ENCODE measurements at regions not wholly inside any gene's neighbourhood (a gene's known extent, or its start where the extent isn't known, plus 50 kb on each side); places are given as distances from the start of the nearest gene placed in this dataset.

DNA sequence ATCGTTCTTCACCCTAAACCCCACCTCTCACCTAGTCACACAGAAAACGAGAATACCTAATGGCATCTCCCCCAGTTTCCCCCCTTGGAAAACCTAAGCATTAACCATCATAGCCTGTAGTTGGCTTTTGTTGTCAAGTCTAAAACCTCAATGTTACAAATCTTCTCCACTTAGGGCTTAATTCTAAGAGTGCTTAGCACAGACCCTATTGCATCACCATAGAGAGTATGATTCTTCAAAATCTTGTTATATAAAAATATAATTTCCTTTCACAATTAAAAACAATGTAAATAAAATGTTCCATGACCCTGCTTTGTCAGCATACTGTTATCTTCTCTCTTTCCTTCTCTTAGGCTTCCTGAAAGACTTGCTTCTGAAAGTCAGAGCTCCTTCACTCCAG is 263.2 kb upstream of the RGS18 start:
- no peak for DNase-seq

DNA sequence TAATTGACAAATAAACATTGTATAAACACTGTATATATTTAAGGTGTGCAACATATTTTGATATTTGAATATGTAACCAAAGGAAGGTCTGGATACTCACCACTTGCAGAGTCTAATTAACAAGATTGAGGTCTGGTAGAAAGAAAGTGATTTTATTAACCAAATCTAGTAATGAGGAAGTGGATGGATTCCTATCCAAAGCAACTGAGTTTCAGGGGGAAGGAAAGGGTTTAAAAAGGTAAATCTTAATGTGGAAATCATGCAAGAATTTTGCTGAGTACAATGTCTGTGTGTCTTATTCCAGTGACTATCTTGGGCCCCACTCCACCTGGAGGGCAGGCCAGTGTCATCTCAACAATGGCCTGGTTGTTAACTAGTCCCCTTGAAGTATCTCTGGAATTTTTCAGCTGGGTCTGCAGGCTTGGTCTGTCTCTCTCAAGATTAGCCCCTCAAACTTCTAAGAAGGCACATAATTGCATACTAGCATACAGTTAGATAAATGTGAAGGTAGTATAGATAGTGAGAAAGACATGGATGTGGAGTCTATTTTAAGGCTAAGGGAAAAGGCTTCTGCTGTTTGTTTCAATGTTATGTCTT is 262.7 kb upstream of the RGS18 start:
- DNase-seq = no peak

DNA sequence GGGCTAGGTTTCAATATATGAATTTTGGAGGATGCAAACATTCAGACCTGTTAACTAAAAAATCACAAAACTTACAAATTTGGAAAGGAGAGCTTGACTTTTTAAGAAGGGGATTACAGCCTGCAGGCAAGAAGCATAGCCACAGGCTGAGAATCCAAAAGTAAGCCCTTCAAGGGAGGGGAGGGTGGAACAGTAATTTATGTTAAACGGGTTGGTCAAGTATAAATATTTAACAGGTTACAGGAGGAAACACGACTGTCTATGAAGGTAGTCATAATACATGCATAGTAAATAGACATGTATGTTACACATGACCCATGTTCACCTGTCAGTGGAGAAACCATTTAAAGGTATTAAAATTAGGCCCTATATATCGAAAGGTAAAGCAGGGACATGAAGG is 261.1 kb upstream of the RGS18 start:
- no peak for DNase-seq

DNA sequence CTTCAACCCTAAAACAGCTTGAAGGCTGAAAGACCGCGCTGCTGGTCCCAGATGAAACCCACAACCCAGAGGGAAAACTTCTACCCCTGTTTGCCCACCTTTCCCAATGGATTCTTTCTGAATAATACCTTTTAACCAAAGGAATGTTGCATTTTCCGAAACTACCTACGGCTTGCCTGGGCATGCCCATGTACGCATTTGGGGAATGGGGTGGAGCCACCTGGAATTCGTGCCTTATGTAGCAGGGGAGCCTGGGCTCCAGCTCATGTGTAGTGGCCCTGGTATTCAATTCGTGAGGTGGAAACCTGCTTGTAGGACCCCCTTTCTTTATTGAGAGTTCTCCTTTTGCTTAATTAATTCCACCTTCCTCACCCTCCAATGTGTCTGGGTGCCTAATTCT is 256.6 kb upstream of the RGS18 start:
- no peak for DNase-seq

DNA sequence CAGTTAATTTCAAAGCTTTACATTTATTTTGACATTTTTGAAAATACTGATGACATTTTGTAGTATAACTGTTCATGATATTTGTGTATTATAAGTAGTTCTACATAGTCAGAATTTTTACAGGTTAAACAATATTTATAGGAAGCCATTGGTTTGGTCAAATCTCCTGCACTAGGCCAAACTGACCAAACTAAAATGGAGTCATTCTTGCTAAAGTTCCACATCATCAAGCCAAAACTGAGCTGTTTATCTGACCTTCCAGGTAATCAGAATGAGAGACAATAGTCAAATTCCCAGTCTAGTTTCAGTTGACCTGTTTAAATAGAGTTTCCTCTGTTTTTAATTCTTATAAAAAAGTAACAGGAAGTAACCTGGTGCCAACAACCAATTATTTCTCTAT is 253.3 kb upstream of the RGS18 start:
- DNase-seq = no peak

DNA sequence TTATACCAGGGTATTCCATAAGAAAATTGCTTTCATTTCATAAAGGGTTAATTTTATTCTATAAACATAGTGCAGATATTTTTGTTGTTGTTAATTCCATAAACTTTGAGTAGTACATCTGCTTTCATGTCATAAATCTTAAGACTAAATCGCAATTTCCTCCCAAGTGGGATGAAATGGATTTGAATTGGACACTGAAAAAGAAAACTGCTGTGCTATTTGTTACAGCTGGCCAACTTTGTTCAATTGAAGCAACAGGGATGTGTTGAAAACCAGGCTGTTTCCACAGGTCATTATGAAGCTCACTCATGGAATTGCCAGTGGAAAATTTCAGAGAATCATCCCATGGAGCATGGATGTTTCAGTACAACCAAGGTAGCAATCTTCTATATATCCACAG is 252.5 kb upstream of the RGS18 start:
- peak; percentile 70 for DNase-seq

DNA sequence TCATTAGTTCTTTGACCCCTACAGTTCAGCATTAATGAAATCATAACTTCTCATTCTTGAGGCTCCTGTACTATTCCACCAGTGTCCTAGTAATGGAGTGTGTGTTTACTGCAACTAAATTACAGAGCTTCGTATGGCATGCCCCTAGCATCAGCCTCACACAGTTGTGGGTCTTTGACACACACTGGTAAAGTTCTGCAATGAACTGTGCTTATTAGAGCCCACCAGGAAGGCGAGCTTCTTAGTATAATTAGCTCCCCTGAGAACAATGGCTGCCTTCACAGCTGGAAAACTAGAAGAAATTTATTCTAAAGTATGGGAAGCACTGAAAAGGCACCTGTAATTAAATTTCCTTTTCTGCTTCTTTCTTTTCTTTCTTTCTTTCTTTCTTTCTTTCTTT is 251.1 kb upstream of the RGS18 start:
- DNase-seq = no peak

DNA sequence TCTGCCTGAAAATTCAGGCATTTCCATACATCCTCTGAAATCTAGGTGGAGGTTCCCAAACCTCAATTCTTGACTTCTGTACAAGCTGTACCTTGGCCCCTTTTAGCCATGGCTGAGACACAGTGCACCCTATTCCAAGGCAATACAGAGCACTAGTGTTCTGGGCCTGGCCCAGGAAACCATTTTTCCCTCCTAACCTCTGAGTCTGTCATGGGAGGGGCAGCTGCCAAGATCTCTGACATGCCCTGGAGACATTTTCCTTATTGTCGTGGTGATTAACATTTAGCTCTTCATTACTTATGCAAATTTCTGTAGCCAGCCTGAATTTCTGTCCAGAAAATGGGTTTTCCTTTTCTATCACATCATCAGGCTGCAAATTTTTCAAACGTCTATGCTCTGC is 248.0 kb upstream of the RGS18 start:
- no peak for DNase-seq

DNA sequence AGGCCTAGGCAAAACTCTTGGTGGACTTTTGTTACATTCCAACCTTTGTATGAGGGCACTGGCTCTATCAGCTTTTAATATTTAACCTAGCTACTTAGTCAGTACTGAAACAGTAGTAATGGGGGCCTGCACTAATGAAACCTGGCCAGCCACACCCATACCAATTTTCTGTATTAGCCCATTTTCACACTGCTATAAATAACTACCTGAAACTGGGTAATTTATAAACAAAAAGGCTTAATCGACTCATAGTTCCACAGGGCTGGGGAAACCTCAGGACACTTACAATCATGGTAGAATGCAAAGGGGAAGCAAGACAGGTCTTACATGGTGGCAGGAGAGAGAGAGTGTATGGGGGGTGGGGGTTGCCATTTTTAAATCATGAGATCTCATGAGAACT is 245.7 kb upstream of the RGS18 start:
- DNase-seq = no peak

DNA sequence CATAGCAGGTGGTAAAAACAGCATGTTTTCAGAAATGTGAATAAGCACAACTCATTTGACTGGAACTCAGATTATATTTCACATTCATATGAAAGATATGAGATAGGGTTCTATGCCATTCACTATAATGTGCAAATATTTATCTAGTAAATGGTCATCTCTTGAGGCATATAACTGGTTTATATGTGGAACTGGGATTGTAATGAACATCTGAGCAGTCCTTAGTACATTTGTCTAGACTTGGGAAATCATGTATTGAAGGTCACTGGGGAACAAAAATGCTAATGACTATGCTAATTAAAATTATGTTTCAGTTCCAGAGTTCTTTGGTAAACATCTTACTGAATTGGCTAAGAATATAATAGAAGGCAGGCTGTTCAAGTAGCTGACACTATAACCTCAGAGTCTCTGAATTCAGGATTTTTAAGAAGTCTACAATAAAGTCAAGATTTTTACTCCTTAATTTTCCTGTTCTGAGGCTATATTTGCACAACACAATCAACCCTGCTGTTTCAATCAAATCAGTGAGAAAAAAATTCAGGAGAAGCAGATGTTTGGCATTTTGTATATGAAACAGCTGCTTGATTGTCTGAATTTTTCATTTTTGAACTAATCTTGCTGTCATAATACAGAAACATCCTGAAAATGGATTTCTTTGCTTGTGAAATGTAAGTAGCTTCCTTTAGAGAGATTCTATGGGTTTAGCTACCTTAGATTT is 244.8 kb upstream of the RGS18 start:
- DNase-seq = no peak

DNA sequence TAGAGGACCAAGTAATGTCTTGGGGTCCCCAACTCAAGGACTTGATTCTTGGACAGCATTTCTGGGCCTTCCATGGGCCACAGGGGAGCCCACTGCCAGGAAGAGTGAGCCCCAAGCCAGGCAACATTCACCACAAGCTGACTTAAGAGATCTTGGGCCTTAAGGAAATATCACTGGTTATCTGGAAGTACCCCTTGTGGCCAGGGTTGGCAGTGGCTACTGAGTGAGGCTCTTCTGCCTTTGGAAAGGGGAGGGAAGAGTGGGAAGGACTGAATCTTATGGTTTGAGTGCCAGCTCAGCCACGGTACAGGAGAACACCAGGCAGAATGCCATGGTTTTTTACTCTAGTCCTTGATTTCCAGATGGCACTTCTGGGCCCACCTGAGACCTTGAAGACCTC is 228.9 kb upstream of the RGS18 start:
- DNase-seq = no peak

DNA sequence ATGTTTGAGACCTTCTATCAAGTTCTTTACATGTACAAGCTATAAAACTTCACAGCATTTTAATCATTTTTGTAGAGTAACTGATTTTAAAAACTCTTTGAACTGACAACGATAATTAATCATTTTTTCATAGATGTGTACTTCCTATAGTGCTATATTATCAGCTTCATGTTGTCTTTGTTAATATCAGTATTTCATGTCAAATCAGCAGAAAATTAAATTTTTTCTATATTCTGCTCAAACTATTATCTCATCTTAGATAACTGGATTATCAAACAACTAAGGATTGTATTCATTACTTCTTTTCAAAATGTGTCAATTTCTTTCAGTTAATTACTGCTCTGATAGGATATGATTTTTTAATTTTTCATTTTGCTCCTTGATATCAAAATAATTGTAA is 214.6 kb upstream of the RGS18 start:
- DNase-seq = no peak

DNA sequence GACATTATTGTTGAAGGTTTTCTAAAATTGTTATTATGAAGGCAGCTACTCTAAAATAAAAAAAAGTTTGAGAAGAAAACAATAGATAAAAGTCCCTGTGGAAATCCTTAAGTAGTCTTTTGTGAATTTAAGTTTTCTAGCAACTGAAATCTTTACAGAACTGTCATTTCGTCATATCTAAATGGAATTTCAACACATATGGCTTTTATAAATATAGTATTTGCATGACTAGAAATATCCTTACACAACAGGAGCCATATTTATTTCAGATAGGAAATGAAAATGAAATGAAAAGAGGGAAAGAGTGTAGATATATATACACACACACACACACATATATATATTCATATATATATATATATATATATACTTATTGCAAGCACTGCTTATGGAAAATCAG is 204.7 kb upstream of the RGS18 start:
- DNase-seq = no peak

DNA sequence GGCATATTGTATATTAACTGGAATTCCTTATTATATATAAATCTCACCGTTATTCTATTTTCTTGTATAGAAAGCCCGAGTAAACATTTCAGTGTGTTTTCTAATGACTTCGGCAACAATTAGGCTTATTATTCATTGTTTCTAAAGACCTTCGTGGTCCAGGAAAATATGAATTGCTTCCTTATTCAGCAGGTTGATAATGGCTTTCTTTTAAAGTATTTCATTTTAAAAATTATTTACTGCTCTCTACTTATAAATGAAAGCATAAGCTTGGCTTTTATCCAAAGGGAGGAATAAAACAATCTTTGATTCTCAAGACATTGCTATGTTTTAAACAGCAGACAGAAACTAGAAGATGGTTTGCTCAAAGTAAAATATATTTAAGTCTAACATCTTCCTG is 198.4 kb upstream of the RGS18 start:
- no peak for DNase-seq

DNA sequence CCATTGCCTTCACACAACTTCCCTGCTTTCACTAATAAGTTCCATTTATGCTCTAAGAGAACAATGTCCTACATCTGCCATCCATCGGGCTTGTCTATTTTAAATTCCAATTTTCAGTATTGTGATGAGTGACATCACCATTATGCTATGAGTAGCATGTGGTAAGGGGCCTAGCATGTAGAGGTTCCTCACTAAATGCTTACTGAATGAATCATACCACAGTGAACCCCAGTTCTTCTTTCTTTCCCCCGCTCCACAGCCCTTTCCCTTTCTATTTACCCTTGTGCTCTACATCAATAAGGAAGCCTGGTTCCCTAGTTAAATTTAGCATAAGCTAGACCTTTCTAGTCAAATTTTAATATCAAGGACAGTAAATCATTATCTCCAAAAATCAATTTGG is 195.0 kb upstream of the RGS18 start:
- DNase-seq = no peak

DNA sequence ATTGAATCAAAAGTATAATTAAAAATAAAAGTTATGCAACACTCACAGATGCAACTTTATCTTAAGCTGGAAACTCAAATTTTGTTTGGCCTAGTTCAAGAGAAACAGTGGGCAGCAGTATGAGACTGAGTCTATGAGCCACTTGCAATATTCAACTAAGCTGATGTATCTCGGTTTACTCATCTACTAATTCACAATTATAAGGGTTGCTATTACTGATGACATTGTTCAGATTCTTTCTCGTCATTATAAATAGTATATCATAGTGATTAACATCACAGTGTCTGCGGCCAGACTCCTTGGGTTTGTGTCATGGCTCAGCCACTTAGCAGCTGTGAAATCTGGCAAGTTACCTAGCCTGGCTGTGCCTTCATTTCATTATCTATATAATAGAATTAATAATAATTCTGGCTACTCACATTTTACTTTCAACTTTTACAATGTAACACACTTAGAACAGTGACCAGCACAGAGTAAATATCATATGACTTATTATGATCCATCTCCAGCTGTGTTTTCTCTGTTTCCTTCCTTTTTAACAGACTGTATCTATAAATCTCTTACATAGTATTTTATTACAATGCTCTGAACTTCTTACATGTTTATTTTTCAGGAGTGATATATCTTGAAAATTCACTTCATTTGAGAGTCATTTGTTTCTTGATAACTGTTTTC is 194.3 kb upstream of the RGS18 start:
- DNase-seq = no peak

DNA sequence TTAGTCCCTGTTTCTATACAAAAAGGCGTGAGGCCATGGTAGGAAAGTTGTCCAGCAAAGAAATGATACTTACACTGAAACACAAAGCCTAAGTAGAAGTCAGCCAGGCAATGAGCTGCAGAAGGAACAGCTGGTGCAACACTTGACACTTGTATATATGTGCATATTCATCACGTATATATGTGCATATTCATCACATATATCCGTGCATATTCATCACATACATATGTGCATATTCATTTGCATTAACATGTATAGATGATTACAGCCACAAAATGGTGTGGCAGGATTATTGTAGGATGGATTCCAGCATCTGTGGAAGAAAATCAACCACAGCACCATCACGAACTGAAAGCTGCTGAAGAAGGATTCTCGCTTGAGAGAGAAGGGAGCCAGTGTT is 189.0 kb upstream of the RGS18 start:
- DNase-seq = no peak

DNA sequence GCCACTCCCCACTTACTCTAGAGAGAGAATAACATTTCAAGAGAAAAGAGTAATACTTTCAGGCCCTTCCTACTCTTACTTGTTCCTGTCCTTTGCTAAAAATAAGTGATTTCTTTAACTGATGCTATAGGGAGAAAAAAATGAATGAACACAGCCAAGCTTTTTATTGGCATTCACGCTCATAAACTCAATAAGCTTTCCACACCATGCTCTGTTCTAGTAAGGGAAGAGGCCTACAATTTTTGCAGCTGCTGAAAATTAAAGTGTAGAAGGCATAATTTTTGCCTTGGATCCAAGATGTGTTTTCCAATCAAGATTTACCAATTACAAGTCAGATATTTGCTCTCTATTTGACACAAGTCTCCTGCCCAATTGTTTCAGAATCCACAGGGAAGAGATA is 188.1 kb upstream of the RGS18 start:
- DNase-seq = peak; percentile 32

DNA sequence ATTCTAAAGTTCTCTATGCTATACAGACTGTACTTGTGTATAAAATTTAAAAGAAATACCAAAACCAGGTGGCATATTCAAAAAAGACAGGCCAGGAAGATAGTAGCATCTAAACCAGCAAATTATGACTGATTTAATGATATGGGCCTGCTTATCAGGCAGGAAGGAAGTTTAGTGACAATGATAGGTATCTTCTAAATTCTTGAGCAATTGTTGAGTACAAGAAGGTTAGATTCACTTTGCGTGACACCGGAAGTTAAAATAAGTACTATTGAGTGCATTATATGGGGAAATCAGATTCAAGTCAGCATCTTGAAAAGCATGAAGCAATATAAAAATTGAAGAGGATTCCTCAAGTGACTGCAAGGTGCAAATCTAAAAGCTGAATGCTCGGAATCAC is 186.8 kb upstream of the RGS18 start:
- DNase-seq = no peak

DNA sequence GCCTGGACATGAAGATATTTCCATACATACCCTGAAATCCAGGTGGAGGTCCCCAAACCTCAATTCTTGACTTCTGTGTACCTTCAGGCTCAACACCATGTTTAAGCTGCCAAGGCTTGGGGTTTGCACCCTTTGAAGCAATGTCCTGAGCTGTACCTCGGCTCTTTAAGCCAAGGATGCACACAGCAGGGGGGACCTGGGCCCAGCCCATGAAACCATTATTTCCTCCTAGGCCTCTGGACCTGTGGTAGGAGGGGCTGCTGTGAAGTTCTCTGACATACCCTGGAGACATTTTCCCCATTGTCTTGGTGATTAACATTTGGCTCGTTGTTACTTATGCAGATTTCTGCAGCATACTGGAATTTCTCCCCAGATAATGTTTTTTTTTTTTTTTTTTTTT is 184.3 kb upstream of the RGS18 start:
- no peak for DNase-seq

DNA sequence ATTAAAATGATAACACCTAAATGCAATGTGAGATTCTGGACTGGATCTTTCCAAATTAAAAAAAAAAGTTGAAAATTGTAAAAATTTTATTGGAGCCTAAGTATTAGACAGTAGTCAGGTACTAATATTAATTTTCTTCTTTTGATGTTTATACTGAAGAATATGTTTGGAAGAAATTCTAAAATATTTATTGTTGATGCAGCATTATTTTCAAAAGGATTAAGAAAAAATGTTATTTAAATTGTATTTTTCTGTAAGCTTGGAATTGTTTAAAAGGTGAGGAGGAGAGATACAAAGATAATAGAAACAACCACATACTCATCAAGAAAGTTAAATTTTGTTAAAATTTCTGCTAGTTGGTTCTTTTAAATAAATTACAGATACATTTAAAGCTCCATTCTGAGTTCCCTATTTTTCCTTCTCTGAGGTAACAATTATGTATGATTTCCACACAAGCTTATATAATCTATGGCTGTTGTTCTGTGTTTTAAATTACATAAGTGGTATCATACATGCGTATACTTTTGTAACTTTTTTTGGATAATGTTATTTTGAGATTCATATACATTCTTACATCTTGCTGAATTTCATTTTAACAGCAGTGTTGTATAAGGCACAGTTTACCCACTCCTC is 180.3 kb upstream of the RGS18 start:
- DNase-seq = no peak

DNA sequence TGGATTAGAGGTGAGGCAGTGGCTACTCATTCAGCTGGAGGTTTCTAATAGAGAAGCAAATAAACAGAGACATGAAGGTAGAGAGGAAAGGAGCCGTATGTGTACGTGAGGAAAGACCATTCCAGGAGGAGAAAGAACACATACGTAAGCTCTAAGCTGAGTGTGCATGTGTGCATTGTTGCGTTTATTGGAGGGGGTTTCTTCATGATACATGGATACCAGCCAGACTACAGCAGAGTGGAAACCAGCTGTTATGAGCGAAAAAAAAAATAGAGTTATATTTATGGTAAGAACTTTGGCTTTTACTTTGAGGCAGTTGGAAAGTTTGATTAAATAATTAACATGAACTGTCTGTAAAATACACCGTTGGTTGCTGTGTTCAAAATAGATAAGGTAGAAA is 173.4 kb upstream of the RGS18 start:
- DNase-seq = no peak

DNA sequence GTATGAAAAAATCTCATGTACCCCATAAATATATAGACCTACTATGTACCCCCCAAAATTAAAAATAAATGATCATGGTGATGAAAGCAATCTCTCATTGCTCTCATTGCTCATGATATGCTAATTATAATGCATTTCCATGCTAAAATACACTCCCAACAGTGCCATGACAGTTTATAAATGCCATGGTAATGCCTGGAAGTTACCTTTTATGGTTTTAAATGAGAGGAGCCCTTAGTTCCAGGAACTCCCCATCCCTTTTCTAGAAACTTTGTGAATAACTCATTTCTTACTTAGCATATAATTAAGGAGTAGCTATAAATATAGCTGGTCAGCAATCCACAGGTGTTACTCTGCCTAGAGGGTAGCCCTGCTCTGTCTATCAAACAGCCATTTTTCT is 166.1 kb upstream of the RGS18 start:
- no peak for DNase-seq

Measured in muscle of arm (tissue), 1 donor.